Uterus (tissue), 2 donors: ENCODE measurements at regions not wholly inside any gene's neighbourhood (a gene's known extent, or its start where the extent isn't known, plus 50 kb on each side); places are given as distances from the start of the nearest gene placed in this dataset.

Experiments
- CTCF ChIP-seq, 4 experiments: fragments of 200-600 bp in 2 of 4; fragments of 450-650 bp in 2 of 4; sonication (generic) in 2 of 4; IDR thresholded peaks; one replicate each; pipeline ENCODE4 v1.5.1; 2016 to 2019; ENCODE audit warnings: antibody characterized with exemption in 4 of 4, mild to moderate bottlenecking in 2 of 4, moderate library complexity in 1 of 4
- POLR2A ChIP-seq, 2 donors: fragments of 450-650 bp; IDR thresholded peaks; one replicate each; pipeline ENCODE4 v1.6.1; 2016; ENCODE audit warnings: antibody characterized with exemption in 2 of 2, mild to moderate bottlenecking in 1 of 2, moderate library complexity in 1 of 2

- no peak for TF ChIP-seq POLR2A (IDR thresholded peaks at IDR 0.05)
- no peak for TF ChIP-seq CTCF (IDR thresholded peaks at IDR 0.05)
Observed at GRCh38 chr2:236827997-236828396, 257.7 kb upstream of the COPS8 start.
